Stimulated activated effector memory CD8-positive, alpha-beta T cell treated with anti-CD3 and anti-CD28 coated beads, Interleukin-12 subunit alpha, Interleukin-12 subunit beta, amount 100 ng/mL, for 72 hours (primary cell): ENCODE measurements at regions not wholly inside any gene's neighbourhood (a gene's known extent, or its start where the extent isn't known, plus 50 kb on each side); places are given as distances from the start of the nearest gene placed in this dataset.
A peak's percentile ranks its signal among the peaks of the same experiment; 100 is the strongest.

Experiments
- ATAC-seq: fragments of 150-1000 bp; cut with Tn5 transposase; 2 replicates; pipeline ENCODE4 v1.10.0; 2021
- DNase-seq, 2 donors: peaks; one replicate each; pipeline ENCODE4 v3.0.0; 2021 to 2022; ENCODE audit warnings: low spot score in 2 of 2
- H3K27ac Mint-ChIP-seq: one replicate; pipeline ENCODE4 v1.8.0; 2022; ENCODE audit warnings: mild to moderate bottlenecking, mixed read lengths
- H3K36me3 Mint-ChIP-seq: one replicate; pipeline ENCODE4 v1.8.0; 2022; ENCODE audit warnings: mild to moderate bottlenecking, mixed read lengths
- H3K4me1 Mint-ChIP-seq: one replicate; pipeline ENCODE4 v1.8.0; 2022; ENCODE audit warnings: mixed read lengths
- H3K4me3 Mint-ChIP-seq: one replicate; pipeline ENCODE4 v1.8.0; 2022; ENCODE audit warnings: mild to moderate bottlenecking, mixed read lengths
- H3K9me3 Mint-ChIP-seq: one replicate; pipeline ENCODE4 v1.8.0; 2022; ENCODE audit warnings: mixed read lengths

GRCh38 chr1:83761167-83762038 is 237.5 kb downstream of the TTLL7 start:
- DNase-seq (no peak), ATAC-seq (peak; percentile 31)
- Mint-ChIP-seq H3K4me3 (no peak overlapping the region), H3K36me3 (no peaks in the 10 kb centered on the region), H3K27ac (no peak overlapping the region), H3K4me1 (no peaks in the 10 kb centered on the region), H3K9me3 (no peaks in the 10 kb centered on the region)

- H3K4me1 Mint-ChIP-seq, result no peaks in the 10 kb centered on the region
- H3K27ac Mint-ChIP-seq, result no peak overlapping the region
- no peak for DNase-seq
- H3K9me3 Mint-ChIP-seq, result no peaks in the 10 kb centered on the region
- ATAC-seq, result peak; percentile 27
- no peak overlapping the region for H3K4me3 Mint-ChIP-seq
- no peaks in the 10 kb centered on the region for H3K36me3 Mint-ChIP-seq
Measured at GRCh38 chr1:83760226-83761021, 238.5 kb downstream of the TTLL7 start.

GRCh38 chr1:83756984-83757717 is 241.8 kb downstream of the TTLL7 start:
- DNase-seq (no peak), ATAC-seq (no peak)
- Mint-ChIP-seq H3K9me3 (no peaks in the 10 kb centered on the region), H3K27ac (no peak overlapping the region), H3K4me1 (no peaks in the 10 kb centered on the region), H3K36me3 (no peaks in the 10 kb centered on the region), H3K4me3 (no peak overlapping the region)

GRCh38 chr1:83751602-83752001 is 247.3 kb downstream of the TTLL7 start:
- ATAC-seq (no peak), DNase-seq (no peak)
- Mint-ChIP-seq H3K9me3 (peaks cover 3% of the 10 kb centered on the region), H3K4me3 (no peak overlapping the region), H3K27ac (no peak overlapping the region), H3K4me1 (no peaks in the 10 kb centered on the region), H3K36me3 (no peaks in the 10 kb centered on the region)

GRCh38 chr1:83750201-83750600 is 248.7 kb downstream of the TTLL7 start:
- ATAC-seq (no peak), DNase-seq (no peak)
- Mint-ChIP-seq H3K9me3 (peaks cover 3% of the 10 kb centered on the region), H3K4me1 (no peaks in the 10 kb centered on the region), H3K4me3 (no peak overlapping the region), H3K27ac (no peak overlapping the region), H3K36me3 (no peaks in the 10 kb centered on the region)

GRCh38 chr1:83747853-83748482 is 251.0 kb downstream of the TTLL7 start:
- Mint-ChIP-seq H3K4me3 (no peak overlapping the region), H3K9me3 (peaks cover 3% of the 10 kb centered on the region), H3K36me3 (no peaks in the 10 kb centered on the region), H3K4me1 (no peaks in the 10 kb centered on the region), H3K27ac (no peak overlapping the region)
- ATAC-seq (no peak), DNase-seq (no peak)

- ATAC-seq (no peak), DNase-seq (no peak)
- H3K4me3 Mint-ChIP-seq, result no peak overlapping the region
- no peaks in the 10 kb centered on the region for H3K4me1 Mint-ChIP-seq
- no peaks in the 10 kb centered on the region for H3K9me3 Mint-ChIP-seq
- no peaks in the 10 kb centered on the region for H3K36me3 Mint-ChIP-seq
- no peak overlapping the region for H3K27ac Mint-ChIP-seq
Measured at GRCh38 chr1:83746234-83746633, 252.7 kb downstream of the TTLL7 start.

- no peaks in the 10 kb centered on the region for H3K4me1 Mint-ChIP-seq
- no peaks in the 10 kb centered on the region for H3K36me3 Mint-ChIP-seq
- peaks cover 4% of the 10 kb centered on the region for H3K9me3 Mint-ChIP-seq
- H3K27ac Mint-ChIP-seq, result no peak overlapping the region
- DNase-seq, result no peak
- ATAC-seq, result no peak
- H3K4me3 Mint-ChIP-seq, result no peak overlapping the region
Measured at GRCh38 chr1:83742446-83742845, 256.5 kb downstream of the TTLL7 start.

GRCh38 chr1:83741770-83742169 is 257.2 kb downstream of the TTLL7 start:
- H3K27ac Mint-ChIP-seq, result no peak overlapping the region
- H3K4me3 Mint-ChIP-seq, result no peak overlapping the region
- ATAC-seq, result no peak
- no peak for DNase-seq
- H3K9me3 Mint-ChIP-seq, result peaks cover 4% of the 10 kb centered on the region
- no peaks in the 10 kb centered on the region for H3K4me1 Mint-ChIP-seq
- H3K36me3 Mint-ChIP-seq, result no peaks in the 10 kb centered on the region

- Mint-ChIP-seq H3K36me3 (no peaks in the 10 kb centered on the region), H3K4me3 (no peak overlapping the region), H3K4me1 (no peaks in the 10 kb centered on the region), H3K9me3 (peaks cover 4% of the 10 kb centered on the region), H3K27ac (no peak overlapping the region)
- ATAC-seq (no peak), DNase-seq (no peak)
Measured at GRCh38 chr1:83741348-83741747, 257.6 kb downstream of the TTLL7 start.

- no peaks in the 10 kb centered on the region for H3K36me3 Mint-ChIP-seq
- ATAC-seq (no peak), DNase-seq (no peak)
- H3K9me3 Mint-ChIP-seq, result peaks cover 4% of the 10 kb centered on the region
- H3K4me3 Mint-ChIP-seq, result no peak overlapping the region
- no peak overlapping the region for H3K27ac Mint-ChIP-seq
- no peaks in the 10 kb centered on the region for H3K4me1 Mint-ChIP-seq
Measured at GRCh38 chr1:83735526-83735925, 263.4 kb downstream of the TTLL7 start.

- Mint-ChIP-seq H3K36me3 (no peaks in the 10 kb centered on the region), H3K27ac (no peak overlapping the region), H3K4me3 (no peak overlapping the region), H3K9me3 (no peaks in the 10 kb centered on the region), H3K4me1 (no peaks in the 10 kb centered on the region)
- DNase-seq (no peak), ATAC-seq (no peak)
Measured at GRCh38 chr1:83734420-83734819, 264.5 kb downstream of the TTLL7 start.

GRCh38 chr1:83725735-83726360 is 273.1 kb downstream of the TTLL7 start:
- no peak overlapping the region for H3K4me3 Mint-ChIP-seq
- H3K27ac Mint-ChIP-seq, result no peak overlapping the region
- ATAC-seq (no peak), DNase-seq (no peak)
- no peaks in the 10 kb centered on the region for H3K36me3 Mint-ChIP-seq
- no peaks in the 10 kb centered on the region for H3K9me3 Mint-ChIP-seq
- no peaks in the 10 kb centered on the region for H3K4me1 Mint-ChIP-seq

- no peaks in the 10 kb centered on the region for H3K9me3 Mint-ChIP-seq
- no peak for ATAC-seq
- H3K4me3 Mint-ChIP-seq, result no peak overlapping the region
- H3K27ac Mint-ChIP-seq, result no peak overlapping the region
- H3K4me1 Mint-ChIP-seq, result no peaks in the 10 kb centered on the region
- H3K36me3 Mint-ChIP-seq, result no peaks in the 10 kb centered on the region
- no peak for DNase-seq
Measured at GRCh38 chr1:83718338-83718737, 280.6 kb downstream of the TTLL7 start.

GRCh38 chr1:83717785-83718184 is 281.1 kb downstream of the TTLL7 start:
- no peak for ATAC-seq
- no peaks in the 10 kb centered on the region for H3K36me3 Mint-ChIP-seq
- H3K4me3 Mint-ChIP-seq, result no peak overlapping the region
- no peaks in the 10 kb centered on the region for H3K9me3 Mint-ChIP-seq
- no peak overlapping the region for H3K27ac Mint-ChIP-seq
- no peaks in the 10 kb centered on the region for H3K4me1 Mint-ChIP-seq
- no peak for DNase-seq
